Effector memory CD4-positive, alpha-beta T cell (primary cell): ENCODE measurements at regions not wholly inside any gene's neighbourhood (a gene's known extent, or its start where the extent isn't known, plus 50 kb on each side); places are given as distances from the start of the nearest gene placed in this dataset.

Experiments
- DNase-seq, 3 donors: peaks; one replicate each; pipeline ENCODE4 v3.0.0-alpha.2; 2020
- H3K27ac ChIP-seq: 2 replicates; pipeline ENCODE4 v1.7.0; 2013; ENCODE audit warnings: mild to moderate bottlenecking, low read length, moderate library complexity; ENCODE audit not compliant: insufficient read depth, poor library complexity, severe bottlenecking
- H3K27me3 ChIP-seq: replicated peaks from 2 replicates; pipeline ENCODE4 v1.7.0; 2013; ENCODE audit warnings: mild to moderate bottlenecking, low read length; ENCODE audit not compliant: insufficient read depth, control insufficient read depth, poor library complexity, severe bottlenecking
- H3K36me3 ChIP-seq: 2 replicates; pipeline ENCODE4 v1.7.0; 2013; ENCODE audit warnings: mild to moderate bottlenecking, low read length, moderate library complexity; ENCODE audit not compliant: control insufficient read depth, insufficient read depth
- H3K4me1 ChIP-seq: 2 replicates; pipeline ENCODE4 v1.7.0; 2013; ENCODE audit warnings: low read length, mild to moderate bottlenecking; ENCODE audit not compliant: control insufficient read depth, insufficient read depth, poor library complexity, severe bottlenecking
- H3K4me3 ChIP-seq: 2 replicates; pipeline ENCODE4 v1.7.0; 2013; ENCODE audit warnings: low read length, low read depth, mild to moderate bottlenecking; ENCODE audit not compliant: insufficient read depth, poor library complexity, severe bottlenecking
- H3K9me3 ChIP-seq: 2 replicates; pipeline ENCODE4 v1.7.0; 2013; ENCODE audit warnings: mild to moderate bottlenecking, low read length, moderate library complexity; ENCODE audit not compliant: control insufficient read depth

- no peaks in the 10 kb centered on the region for H3K9me3 ChIP-seq
- H3K27ac ChIP-seq = no peak overlapping the region
- DNase-seq = no peak
- no peaks in the 10 kb centered on the region for H3K36me3 ChIP-seq
- no peaks in the 10 kb centered on the region for H3K27me3 ChIP-seq
- H3K4me1 ChIP-seq = no peaks in the 10 kb centered on the region
- H3K4me3 ChIP-seq = no peak overlapping the region
Measured at GRCh38 chr4:181606300-181606699, 636.9 kb upstream of the TENM3 start.

GRCh38 chr4:181608181-181608580 is 635.0 kb upstream of the TENM3 start:
- H3K36me3 ChIP-seq = no peaks in the 10 kb centered on the region
- DNase-seq = no peak

GRCh38 chr4:181611033-181611711 is 632.0 kb upstream of the TENM3 start:
- no peak for DNase-seq
- H3K27ac ChIP-seq = no peak overlapping the region
- no peak overlapping the region for H3K4me3 ChIP-seq

More at GRCh38 chr4:181608181-181608580, 635.0 kb upstream of the TENM3 start:
- H3K4me3 ChIP-seq = no peak overlapping the region
- H3K27me3 ChIP-seq = no peaks in the 10 kb centered on the region
- H3K4me1 ChIP-seq = no peaks in the 10 kb centered on the region
- no peaks in the 10 kb centered on the region for H3K9me3 ChIP-seq
- no peak overlapping the region for H3K27ac ChIP-seq

GRCh38 chr4:181611946-181612600 is 631.1 kb upstream of the TENM3 start:
- H3K27ac ChIP-seq = no peak overlapping the region

More at GRCh38 chr4:181611033-181611711, 632.0 kb upstream of the TENM3 start:
- Histone ChIP-seq H3K36me3 (no peaks in the 10 kb centered on the region), H3K9me3 (no peaks in the 10 kb centered on the region), H3K4me1 (no peaks in the 10 kb centered on the region), H3K27me3 (no peaks in the 10 kb centered on the region)

GRCh38 chr4:181613200-181613599 is 630.0 kb upstream of the TENM3 start:
- H3K4me3 ChIP-seq = no peak overlapping the region
- H3K4me1 ChIP-seq = no peaks in the 10 kb centered on the region
- H3K36me3 ChIP-seq = no peaks in the 10 kb centered on the region
- no peaks in the 10 kb centered on the region for H3K9me3 ChIP-seq
- no peak overlapping the region for H3K27ac ChIP-seq
- DNase-seq = no peak
- no peaks in the 10 kb centered on the region for H3K27me3 ChIP-seq

More at GRCh38 chr4:181611946-181612600, 631.1 kb upstream of the TENM3 start:
- no peak for DNase-seq
- H3K9me3 ChIP-seq = no peaks in the 10 kb centered on the region
- no peak overlapping the region for H3K4me3 ChIP-seq
- H3K36me3 ChIP-seq = no peaks in the 10 kb centered on the region
- H3K4me1 ChIP-seq = no peaks in the 10 kb centered on the region
- H3K27me3 ChIP-seq = no peaks in the 10 kb centered on the region

GRCh38 chr4:181618038-181618618 is 625.1 kb upstream of the TENM3 start:
- no peaks in the 10 kb centered on the region for H3K27me3 ChIP-seq
- DNase-seq = no peak
- H3K27ac ChIP-seq = no peak overlapping the region
- no peaks in the 10 kb centered on the region for H3K36me3 ChIP-seq
- H3K4me1 ChIP-seq = no peaks in the 10 kb centered on the region
- H3K9me3 ChIP-seq = no peaks in the 10 kb centered on the region
- H3K4me3 ChIP-seq = no peak overlapping the region

- no peak for DNase-seq
- H3K9me3 ChIP-seq = no peaks in the 10 kb centered on the region
- no peaks in the 10 kb centered on the region for H3K36me3 ChIP-seq
- H3K27me3 ChIP-seq = no peaks in the 10 kb centered on the region
- H3K4me3 ChIP-seq = no peak overlapping the region
- H3K27ac ChIP-seq = no peak overlapping the region
- H3K4me1 ChIP-seq = no peaks in the 10 kb centered on the region
Measured at GRCh38 chr4:181618896-181619295, 624.3 kb upstream of the TENM3 start.

GRCh38 chr4:181619651-181620050 is 623.6 kb upstream of the TENM3 start:
- Histone ChIP-seq H3K27ac (no peak overlapping the region), H3K4me3 (no peak overlapping the region), H3K9me3 (no peaks in the 10 kb centered on the region), H3K27me3 (no peaks in the 10 kb centered on the region), H3K36me3 (no peaks in the 10 kb centered on the region), H3K4me1 (no peaks in the 10 kb centered on the region)
- DNase-seq = no peak

- Histone ChIP-seq H3K9me3 (no peaks in the 10 kb centered on the region), H3K4me1 (no peaks in the 10 kb centered on the region), H3K36me3 (no peaks in the 10 kb centered on the region), H3K27me3 (no peaks in the 10 kb centered on the region), H3K4me3 (no peak overlapping the region), H3K27ac (no peak overlapping the region)
- DNase-seq = no peak
Measured at GRCh38 chr4:181637186-181638105, 605.8 kb upstream of the TENM3 start.
